SK-N-SH treated with all-trans-retinoic acid at 6 μM for 48 hours (cell line): ENCODE measurements at regions not wholly inside any gene's neighbourhood (a gene's known extent, or its start where the extent isn't known, plus 50 kb on each side); places are given as distances from the start of the nearest gene placed in this dataset.

Experiments used
- ATAC-seq: fragments of 200-7000 bp; cut with Tn5 transposase; 3 replicates; pipeline ENCODE4 v1.9.1; 2020; ENCODE audit warnings: mild to moderate bottlenecking, moderate library complexity
- ARNTL ChIP-seq: fragments of 450-650 bp; formaldehyde crosslinking; IDR thresholded peaks from 2 replicates; pipeline ENCODE4 v1.5.0; 2020; ENCODE audit warnings: low read depth, mild to moderate bottlenecking, moderate library complexity, borderline replicate concordance
- BACH2 ChIP-seq: fragments of 250-450 bp; sonication (Bioruptor Pico); IDR thresholded peaks from 2 replicates; pipeline ENCODE4 v1.9.0; 2021; ENCODE audit warnings: mild to moderate bottlenecking, borderline replicate concordance
- CSDC2 ChIP-seq: fragments of 250-450 bp; sonication (Bioruptor Pico); IDR thresholded peaks from 2 replicates; pipeline ENCODE4 v1.5.0; 2020; ENCODE audit warnings: mild to moderate bottlenecking, moderate library complexity
- CSRNP3 ChIP-seq: fragments of 250-450 bp; sonication (Bioruptor Pico); IDR thresholded peaks from 2 replicates; pipeline ENCODE4 v1.5.1; 2021; ENCODE audit warnings: mild to moderate bottlenecking, moderate library complexity
- ESRRG ChIP-seq: fragments of 250-450 bp; sonication (Bioruptor Pico); IDR thresholded peaks from 2 replicates; pipeline ENCODE4 v1.6.1; 2021; ENCODE audit warnings: mild to moderate bottlenecking
- GLIS3 ChIP-seq: fragments of 250-450 bp; sonication (Bioruptor Pico); IDR thresholded peaks from 2 replicates; pipeline ENCODE4 v1.5.0; 2020; ENCODE audit warnings: mild to moderate bottlenecking, moderate library complexity
- ISL1 ChIP-seq: fragments of 250-450 bp; sonication (Bioruptor Pico); IDR thresholded peaks from 2 replicates; pipeline ENCODE4 v2.1.2; 2022; ENCODE audit warnings: mild to moderate bottlenecking, moderate library complexity
- PATZ1 ChIP-seq: fragments of 250-450 bp; sonication (Bioruptor Pico); IDR thresholded peaks from 2 replicates; pipeline ENCODE4 v1.8.0; 2020; ENCODE audit warnings: mild to moderate bottlenecking, moderate library complexity, borderline replicate concordance
- POU6F1 ChIP-seq: fragments of 250-450 bp; sonication (Bioruptor Pico); IDR thresholded peaks from 2 replicates; pipeline ENCODE4 v1.8.0; 2021; ENCODE audit warnings: low read depth, mild to moderate bottlenecking, moderate library complexity, borderline replicate concordance
- PPARA ChIP-seq: fragments of 250-450 bp; sonication (Bioruptor Pico); IDR thresholded peaks from 2 replicates; pipeline ENCODE4 v1.5.0; 2020; ENCODE audit warnings: mild to moderate bottlenecking, borderline replicate concordance
- RARB ChIP-seq: fragments of 250-450 bp; sonication (Bioruptor Pico); IDR thresholded peaks from 2 replicates; pipeline ENCODE4 v1.8.0; 2021; ENCODE audit warnings: mild to moderate bottlenecking, moderate library complexity
- SNAI2 ChIP-seq: fragments of 250-450 bp; sonication (Bioruptor Pico); IDR thresholded peaks from 2 replicates; pipeline ENCODE4 v1.5.0; 2020; ENCODE audit warnings: mild to moderate bottlenecking, moderate library complexity
- TCF4 ChIP-seq: fragments of 250-450 bp; sonication (Bioruptor Pico); IDR thresholded peaks from 2 replicates; pipeline ENCODE4 v1.8.0; 2021; ENCODE audit warnings: mild to moderate bottlenecking, moderate library complexity, borderline replicate concordance
- TOX ChIP-seq: fragments of 250-450 bp; sonication (Bioruptor Pico); IDR thresholded peaks from 2 replicates; pipeline ENCODE4 v1.8.0; 2021; ENCODE audit warnings: mild to moderate bottlenecking, moderate library complexity, borderline replicate concordance
- TSHZ2 ChIP-seq: fragments of 250-450 bp; sonication (Bioruptor Pico); IDR thresholded peaks from 2 replicates; pipeline ENCODE4 v1.5.0; 2020; ENCODE audit warnings: mild to moderate bottlenecking, moderate library complexity
- ZC3H10 ChIP-seq: fragments of 250-450 bp; sonication (Bioruptor Pico); IDR thresholded peaks from 2 replicates; pipeline ENCODE4 v1.5.1; 2021; ENCODE audit warnings: mild to moderate bottlenecking, moderate library complexity
- ZFP3 ChIP-seq: fragments of 250-450 bp; sonication (Bioruptor Pico); IDR thresholded peaks from 2 replicates; pipeline ENCODE4 v1.5.0; 2020; ENCODE audit warnings: mild to moderate bottlenecking, moderate library complexity
- ZFP30 ChIP-seq: fragments of 450-650 bp; formaldehyde crosslinking; IDR thresholded peaks from 2 replicates; pipeline ENCODE4 v1.5.0; 2022; ENCODE audit warnings: mild to moderate bottlenecking, moderate library complexity
- ZNF565 ChIP-seq: fragments of 450-650 bp; formaldehyde crosslinking; conservative IDR thresholded peaks from 2 replicates; pipeline ENCODE4 v1.5.0; 2020; ENCODE audit warnings: low read depth, mild to moderate bottlenecking, moderate library complexity
- ZNF70 ChIP-seq: fragments of 450-650 bp; formaldehyde crosslinking; IDR thresholded peaks from 2 replicates; pipeline ENCODE4 v1.5.0; 2020; ENCODE audit warnings: mild to moderate bottlenecking, moderate library complexity
- ZNF8 ChIP-seq: fragments of 450-650 bp; formaldehyde crosslinking; IDR thresholded peaks from 2 replicates; pipeline ENCODE4 v1.5.0; 2020; ENCODE audit warnings: mild to moderate bottlenecking, moderate library complexity

GRCh38 chr16:60741810-60742209 is 1294.4 kb downstream of the CDH8 start:
- ATAC-seq, result no peak
- TF ChIP-seq PPARA (no peak), ZNF565 (CRISPR knock-in tag) (no peak), TSHZ2 (CRISPR knock-in tag) (no peak), ZNF70 (no peak), ZFP30 (no peak), CSDC2 (CRISPR knock-in tag) (no peak), ZNF8 (CRISPR knock-in tag) (no peak), TCF4 (CRISPR knock-in tag) (no peak), ISL1 (CRISPR knock-in tag) (no peak), ZC3H10 (no peak)

GRCh38 chr16:60739737-60740683 is 1296.2 kb downstream of the CDH8 start:
- no peak for ATAC-seq
- TF ChIP-seq ZNF70, result no peak
- no peak for TF ChIP-seq SNAI2 (CRISPR knock-in tag)
- no peak for TF ChIP-seq ARNTL
- no peak for TF ChIP-seq ESRRG (CRISPR knock-in tag)
- no peak for TF ChIP-seq ZFP30
- no peak for TF ChIP-seq PPARA
- no peak for TF ChIP-seq ZFP3 (CRISPR knock-in tag)
- no peak for TF ChIP-seq ISL1 (CRISPR knock-in tag)
- no peak for TF ChIP-seq ZNF565 (CRISPR knock-in tag)
- no peak for TF ChIP-seq TOX (CRISPR knock-in tag)
- TF ChIP-seq POU6F1, result no peak
- no peak for TF ChIP-seq TSHZ2 (CRISPR knock-in tag)
- TF ChIP-seq ZC3H10, result no peak
- TF ChIP-seq PATZ1 (CRISPR knock-in tag), result no peak
- no peak for TF ChIP-seq GLIS3 (CRISPR knock-in tag)
- no peak for TF ChIP-seq ZNF8 (CRISPR knock-in tag)
- TF ChIP-seq RARB, result no peak
- TF ChIP-seq CSDC2 (CRISPR knock-in tag), result no peak

- ATAC-seq, result no peak
- TF ChIP-seq SNAI2 (CRISPR knock-in tag), result no peak
- no peak for TF ChIP-seq TSHZ2 (CRISPR knock-in tag)
- TF ChIP-seq PPARA, result no peak
- TF ChIP-seq CSDC2 (CRISPR knock-in tag), result no peak
- TF ChIP-seq ZFP3 (CRISPR knock-in tag), result no peak
- TF ChIP-seq ARNTL, result no peak
- TF ChIP-seq GLIS3 (CRISPR knock-in tag), result no peak
- TF ChIP-seq CSRNP3 (CRISPR knock-in tag), result no peak
- TF ChIP-seq BACH2 (CRISPR knock-in tag), result no peak
- no peak for TF ChIP-seq ZNF8 (CRISPR knock-in tag)
- TF ChIP-seq TCF4 (CRISPR knock-in tag), result no peak
- no peak for TF ChIP-seq ESRRG (CRISPR knock-in tag)
- TF ChIP-seq ZNF565 (CRISPR knock-in tag), result no peak
- TF ChIP-seq ISL1 (CRISPR knock-in tag), result no peak
- no peak for TF ChIP-seq ZFP30
Observed at GRCh38 chr16:60731329-60732050, 1304.7 kb downstream of the CDH8 start.
